ENCODE measurements at regions not wholly inside any gene's neighbourhood (a gene's known extent, or its start where the extent isn't known, plus 50 kb on each side); places are given as distances from the start of the nearest gene placed in this dataset.

- TF ChIP-seq ZBTB7A (IDR thresholded peaks at IDR 0.05; ENCODE audit: low read depth) (no peak), RAD21 (IDR thresholded peaks at IDR 0.05; ENCODE audit: low read depth) (no peak), REST (IDR thresholded peaks at IDR 0.05; ENCODE audit: low read depth) (no peak)
Measured at GRCh38 chr15:46489276-46489675, 854.4 kb downstream of the SQOR start.
